ENCODE measurements at regions not wholly inside any gene's neighbourhood (a gene's known extent, or its start where the extent isn't known, plus 50 kb on each side); places are given as distances from the start of the nearest gene placed in this dataset.

DNA sequence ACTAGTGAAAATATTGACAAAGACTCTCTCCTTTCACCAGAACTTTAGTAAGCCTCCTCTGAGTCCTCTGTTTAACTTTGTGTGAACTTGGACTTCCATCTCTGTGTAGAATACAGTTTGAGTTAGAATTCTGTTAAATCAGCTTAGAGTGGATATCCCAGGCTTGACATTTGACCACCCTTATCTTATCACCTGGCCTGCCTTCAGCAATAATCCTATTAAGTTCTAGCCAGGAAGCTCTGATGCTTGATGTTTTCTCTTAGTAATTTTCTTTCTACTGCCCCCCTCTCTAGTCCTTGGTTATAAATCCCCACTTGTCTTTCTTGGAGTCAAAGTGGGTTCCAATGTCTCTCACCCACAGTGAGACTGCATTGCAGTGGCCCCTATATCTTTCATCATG is 702.7 kb upstream of the GCFC2 start:
- H3K4me2 ChIP-seq (ENCODE audit: insufficient read depth, low read length): no peak overlapping the region
- no peak overlapping the region for H3K27ac ChIP-seq (ENCODE audit: low read length)
- no peak for DNase-seq
- no peak overlapping the region for H2AFZ ChIP-seq (ENCODE audit: low read depth, low read length)
- H3K4me3 ChIP-seq (ENCODE audit: low read depth in 1 of 2, low read length in 2 of 2): no peak overlapping the region
- no peaks in the 10 kb centered on the region for H4K20me1 ChIP-seq (ENCODE audit: insufficient read depth, low read length)
- H3K9me3 ChIP-seq (ENCODE audit: insufficient read depth, low read length, severe bottlenecking): no peaks in the 10 kb centered on the region
- H3K27me3 ChIP-seq (ENCODE audit: insufficient read depth, low read length, poor library complexity): no peaks in the 10 kb centered on the region
- TF ChIP-seq CTCF (IDR thresholded peaks at IDR 0.05; ENCODE audit: borderline replicate concordance, extremely low read depth, low read length, poor library complexity, severe bottlenecking) (no peak), EZH2 (IDR thresholded peaks at IDR 0.05; ENCODE audit: borderline replicate concordance, low read depth, low read length, severe bottlenecking) (no peak)
- no peaks in the 10 kb centered on the region for H3K79me2 ChIP-seq (ENCODE audit: insufficient read depth, low read length)
- H3K36me3 ChIP-seq (ENCODE audit: insufficient read depth, low read length): no peaks in the 10 kb centered on the region
- no peak overlapping the region for H3K9ac ChIP-seq (ENCODE audit: low read depth, low read length)
- no peaks in the 10 kb centered on the region for H3K4me1 ChIP-seq (ENCODE audit: insufficient read depth, low read length)
- no peak for ATAC-seq (ENCODE audit: insufficient read depth, low read depth)

- H4K20me1 ChIP-seq (ENCODE audit: insufficient read depth, low read length): no peaks in the 10 kb centered on the region
- no peak overlapping the region for H3K4me2 ChIP-seq (ENCODE audit: insufficient read depth, low read length)
- no peak overlapping the region for H3K4me3 ChIP-seq (ENCODE audit: low read depth in 1 of 2, low read length in 2 of 2)
- H2AFZ ChIP-seq (ENCODE audit: low read depth, low read length): no peak overlapping the region
- DNase-seq (no peak), ATAC-seq (ENCODE audit: insufficient read depth, low read depth) (no peak)
- H3K79me2 ChIP-seq (ENCODE audit: insufficient read depth, low read length): no peaks in the 10 kb centered on the region
- H3K4me1 ChIP-seq (ENCODE audit: insufficient read depth, low read length): no peaks in the 10 kb centered on the region
- H3K9me3 ChIP-seq (ENCODE audit: insufficient read depth, low read length, severe bottlenecking): no peaks in the 10 kb centered on the region
- H3K9ac ChIP-seq (ENCODE audit: low read depth, low read length): no peak overlapping the region
- no peak for TF ChIP-seq EZH2 (IDR thresholded peaks at IDR 0.05; ENCODE audit: borderline replicate concordance, low read depth, low read length, severe bottlenecking)
- TF ChIP-seq CTCF (IDR thresholded peaks at IDR 0.05; ENCODE audit: borderline replicate concordance, extremely low read depth, low read length, poor library complexity, severe bottlenecking): no peak
- H3K36me3 ChIP-seq (ENCODE audit: insufficient read depth, low read length): no peaks in the 10 kb centered on the region
- no peaks in the 10 kb centered on the region for H3K27me3 ChIP-seq (ENCODE audit: insufficient read depth, low read length, poor library complexity)
- H3K27ac ChIP-seq (ENCODE audit: low read length): no peak overlapping the region
These were observed 695.6 kb upstream of the GCFC2 start for GRCh38 chr2:76406134-76406855.

DNA sequence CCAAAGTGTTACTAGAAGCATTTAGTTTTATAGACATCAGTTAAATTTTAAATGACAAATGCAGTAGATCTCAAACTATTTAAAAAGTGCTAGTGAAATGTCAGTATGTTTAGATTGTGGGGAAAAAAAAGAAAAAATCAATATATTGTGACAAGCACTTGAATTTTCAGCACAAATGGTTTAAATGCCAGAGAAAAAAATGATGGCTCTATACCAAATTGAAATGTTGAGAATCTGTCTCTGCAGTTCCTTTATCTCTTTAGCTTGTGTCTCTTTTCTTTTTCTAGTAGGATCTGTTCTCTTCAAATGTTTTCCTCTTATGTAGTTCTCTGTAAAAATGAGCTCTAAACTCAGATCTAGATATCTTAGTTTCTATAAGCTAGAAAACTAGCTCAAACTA is 682.6 kb upstream of the GCFC2 start:
- no peak overlapping the region for H3K9ac ChIP-seq (ENCODE audit: low read depth, low read length)
- no peaks in the 10 kb centered on the region for H3K27me3 ChIP-seq (ENCODE audit: insufficient read depth, low read length, poor library complexity)
- H3K4me1 ChIP-seq (ENCODE audit: insufficient read depth, low read length): no peaks in the 10 kb centered on the region
- no peak overlapping the region for H3K4me3 ChIP-seq (ENCODE audit: low read depth in 1 of 2, low read length in 2 of 2)
- no peak for DNase-seq
- H3K36me3 ChIP-seq (ENCODE audit: insufficient read depth, low read length): no peaks in the 10 kb centered on the region
- H3K4me2 ChIP-seq (ENCODE audit: insufficient read depth, low read length): no peak overlapping the region
- ATAC-seq (ENCODE audit: insufficient read depth, low read depth): no peak
- H3K27ac ChIP-seq (ENCODE audit: low read length): no peak overlapping the region
- no peak overlapping the region for H2AFZ ChIP-seq (ENCODE audit: low read depth, low read length)
- no peak for TF ChIP-seq EZH2 (IDR thresholded peaks at IDR 0.05; ENCODE audit: borderline replicate concordance, low read depth, low read length, severe bottlenecking)
- no peak for TF ChIP-seq CTCF (IDR thresholded peaks at IDR 0.05; ENCODE audit: borderline replicate concordance, extremely low read depth, low read length, poor library complexity, severe bottlenecking)
- H4K20me1 ChIP-seq (ENCODE audit: insufficient read depth, low read length): no peaks in the 10 kb centered on the region
- H3K9me3 ChIP-seq (ENCODE audit: insufficient read depth, low read length, severe bottlenecking): no peaks in the 10 kb centered on the region
- H3K79me2 ChIP-seq (ENCODE audit: insufficient read depth, low read length): no peaks in the 10 kb centered on the region
